ENCODE measurements at regions not wholly inside any gene's neighbourhood (a gene's known extent, or its start where the extent isn't known, plus 50 kb on each side); places are given as distances from the start of the nearest gene placed in this dataset.

- Histone ChIP-seq H2AK5ac (ENCODE audit: low read depth, low read length) (no peak overlapping the region), H2BK120ac (replicated peaks; ENCODE audit: low read depth, low read length) (no peak overlapping the region), H4K20me1 (replicated peaks in 1 of 2; ENCODE audit: control insufficient read depth in 1 of 2, insufficient read depth in 2 of 2, low read length in 2 of 2) (no peaks in the 10 kb centered on the region), H3K4ac (replicated peaks; ENCODE audit: insufficient read length, low read depth, low read length) (no peak overlapping the region), H3K23ac (ENCODE audit: insufficient read length) (no peak overlapping the region), H3K14ac (ENCODE audit: insufficient read length) (no peak overlapping the region), H3K4me3 (ENCODE audit: extremely low read depth in 1 of 4, insufficient read depth in 2 of 4, low read depth in 3 of 4, low read length in 4 of 4) (no peak overlapping the region), H3K4me1 (replicated peaks in 1 of 4; ENCODE audit: control insufficient read depth in 3 of 4, insufficient read depth in 4 of 4, low read length in 3 of 4) (peaks cover 0 to 6% (median 2%) of the 10 kb centered on the region in 4 experiments; a peak in 3 of 7 replicates), H3K18ac (ENCODE audit: extremely low read depth, low read length) (no peak overlapping the region), H3K9ac (replicated peaks in 1 of 4; ENCODE audit: extremely low read depth in 1 of 4, low read depth in 3 of 4, low read length in 3 of 4) (no peak overlapping the region), H3K9me3 (ENCODE audit: insufficient read depth in 2 of 2, low read depth in 1 of 2, low read length in 1 of 2) (peaks cover 0 to 2% of the 10 kb centered on the region in 2 experiments; a peak in 1 of 4 replicates), H3K27ac (ENCODE audit: low read depth, low read length) (no peak overlapping the region), H3K36me3 (ENCODE audit: control insufficient read depth in 2 of 4, insufficient read depth in 4 of 4, low read length in 3 of 4) (no peaks in the 10 kb centered on the region), H3K56ac (replicated peaks; ENCODE audit: insufficient read length, low read depth, low read length) (no peak overlapping the region), H4K91ac (replicated peaks; ENCODE audit: insufficient read length, low read length) (no peak overlapping the region), H2BK15ac (ENCODE audit: low read length) (no peak overlapping the region), H4K5ac (ENCODE audit: insufficient read length, low read depth, low read length) (no peak overlapping the region), H4K8ac (ENCODE audit: extremely low read depth, insufficient read depth, low read length) (no peak overlapping the region), H2BK20ac (ENCODE audit: low read length) (no peak overlapping the region), H2BK5ac (ENCODE audit: low read depth, low read length) (no peak overlapping the region), H2BK12ac (ENCODE audit: low read depth, low read length) (no peak overlapping the region), H3K79me2 (ENCODE audit: control insufficient read depth in 1 of 2, insufficient read depth in 2 of 2, low read length in 2 of 2) (no peaks in the 10 kb centered on the region), H3K4me2 (ENCODE audit: insufficient read depth in 1 of 2, low read depth in 2 of 2, low read length in 2 of 2) (no peak overlapping the region), H3K27me3 (replicated peaks in 1 of 4; ENCODE audit: control insufficient read depth in 3 of 4, extremely low read depth in 1 of 4, insufficient read depth in 3 of 4, low read length in 3 of 4) (no peaks in the 10 kb centered on the region), H3K23me2 (ENCODE audit: low read depth, low read length) (no peaks in the 10 kb centered on the region), H3K79me1 (ENCODE audit: low read depth, low read length) (no peaks in the 10 kb centered on the region; the same call in 1 of the 2 replicates), H2AFZ (ENCODE audit: low read length) (no peak overlapping the region)
- ChIA-PET CTCF (ENCODE audit: partially characterized antibody) (interaction anchor here (0.7 to 2.4 kb wide), 8 partner anchors 10 to 83 kb away, joined by 3 to 9 read pairs (median 4); no protein-coding TSS in a partner anchor), POLR2A (ENCODE audit: partially characterized antibody) (interaction anchor here (1.5 to 2.6 kb wide), 2 partner anchors 10 to 25 kb away, joined by 5 to 6 read pairs; no protein-coding TSS in a partner anchor)
- no peak for DNase-seq (ENCODE audit: low read depth in 1 of 2, low spot score in 2 of 2)
- WGBS, 2 experiments (ENCODE audit: extremely low coverage in 1 of 2, insufficient coverage in 1 of 2, insufficient read length in 1 of 2, insufficient replicate concordance in 2 of 2, low coverage in 1 of 2, low lambda C conversion rate in 2 of 2, missing lambda C conversion rate in 1 of 2), result 96% methylated on average over 3 of the region's 3 CpGs; no CpG with 5 or more reads in 1 of the 2 experiments
- TF ChIP-seq TAF1 (IDR thresholded peaks at IDR 0.05; ENCODE audit: low read depth, low read length) (no peak), NANOG (IDR thresholded peaks at IDR 0.05; ENCODE audit: insufficient read depth, low read depth, low read length, poor library complexity, severe bottlenecking) (no peak)
- FAIRE-seq, result no peak
Observed at GRCh38 chr5:77156379-77156778, 54.1 kb upstream of the PDE8B start.

Data from H1 (cell line).